ENCODE measurements at regions not wholly inside any gene's neighbourhood (a gene's known extent, or its start where the extent isn't known, plus 50 kb on each side); places are given as distances from the start of the nearest gene placed in this dataset.
A peak's percentile ranks its signal among the peaks of the same experiment; 100 is the strongest.

DNA sequence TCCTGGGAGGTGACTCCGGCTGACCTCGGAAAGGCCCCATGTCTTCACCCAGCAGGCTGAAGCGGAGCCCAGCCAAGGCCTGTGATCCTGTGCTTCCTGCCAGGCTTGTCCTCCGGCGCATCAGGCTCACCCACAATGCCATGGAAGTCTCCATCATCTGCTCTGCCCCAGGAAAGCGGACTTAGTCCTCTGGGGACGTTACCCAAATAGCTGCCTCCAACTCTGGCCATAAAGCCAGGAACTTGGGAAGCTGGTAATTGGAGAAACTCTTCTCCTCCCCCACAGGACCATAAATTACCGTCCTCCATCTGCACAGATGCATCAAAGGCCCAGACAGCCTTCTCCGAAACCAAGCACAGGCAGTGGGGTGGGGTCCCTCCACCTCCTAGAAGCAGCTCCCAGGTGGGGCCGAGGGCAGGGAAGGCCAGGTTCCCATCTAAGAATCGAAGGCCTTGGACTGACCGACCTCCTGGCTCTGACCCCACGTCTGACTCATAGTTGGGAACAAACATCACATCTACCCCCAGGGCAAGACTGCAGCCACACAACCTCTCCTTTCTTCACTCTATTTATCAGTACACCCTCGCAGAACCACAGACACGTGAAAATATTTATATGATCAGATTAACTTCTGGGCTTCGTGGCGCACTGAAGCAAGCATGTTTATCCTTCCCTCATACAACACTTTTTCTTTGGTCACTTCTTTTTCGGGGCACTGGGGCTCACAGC is 56.4 kb downstream of the PITPNM2 start (continued):
- TF ChIP-seq, protein P1, sequence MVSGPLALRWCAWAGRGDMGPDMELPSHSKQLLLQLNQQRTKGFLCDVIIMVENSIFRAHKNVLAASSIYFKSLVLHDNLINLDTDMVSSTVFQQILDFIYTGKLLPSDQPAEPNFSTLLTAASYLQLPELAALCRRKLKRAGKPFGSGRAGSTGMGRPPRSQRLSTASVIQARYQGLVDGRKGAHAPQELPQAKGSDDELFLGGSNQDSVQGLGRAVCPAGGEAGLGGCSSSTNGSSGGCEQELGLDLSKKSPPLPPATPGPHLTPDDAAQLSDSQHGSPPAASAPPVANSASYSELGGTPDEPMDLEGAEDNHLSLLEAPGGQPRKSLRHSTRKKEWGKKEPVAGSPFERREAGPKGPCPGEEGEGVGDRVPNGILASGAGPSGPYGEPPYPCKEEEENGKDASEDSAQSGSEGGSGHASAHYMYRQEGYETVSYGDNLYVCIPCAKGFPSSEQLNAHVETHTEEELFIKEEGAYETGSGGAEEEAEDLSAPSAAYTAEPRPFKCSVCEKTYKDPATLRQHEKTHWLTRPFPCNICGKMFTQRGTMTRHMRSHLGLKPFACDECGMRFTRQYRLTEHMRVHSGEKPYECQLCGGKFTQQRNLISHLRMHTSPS (CRISPR knock-in tag; IDR thresholded peaks at IDR 0.05; ENCODE audit: low read depth), result no peak
- no peak for TF ChIP-seq PRDM4 (CRISPR knock-in tag; IDR thresholded peaks at IDR 0.05; ENCODE audit: borderline replicate concordance)
- TF ChIP-seq RCOR2 (CRISPR knock-in tag; IDR thresholded peaks at IDR 0.05), result 0 out of 2 replicates have a peak, but pooled peaks have one; percentile 32
- no peak for TF ChIP-seq ZNF619 (CRISPR knock-in tag; IDR thresholded peaks at IDR 0.05)
- TF ChIP-seq, protein P2, sequence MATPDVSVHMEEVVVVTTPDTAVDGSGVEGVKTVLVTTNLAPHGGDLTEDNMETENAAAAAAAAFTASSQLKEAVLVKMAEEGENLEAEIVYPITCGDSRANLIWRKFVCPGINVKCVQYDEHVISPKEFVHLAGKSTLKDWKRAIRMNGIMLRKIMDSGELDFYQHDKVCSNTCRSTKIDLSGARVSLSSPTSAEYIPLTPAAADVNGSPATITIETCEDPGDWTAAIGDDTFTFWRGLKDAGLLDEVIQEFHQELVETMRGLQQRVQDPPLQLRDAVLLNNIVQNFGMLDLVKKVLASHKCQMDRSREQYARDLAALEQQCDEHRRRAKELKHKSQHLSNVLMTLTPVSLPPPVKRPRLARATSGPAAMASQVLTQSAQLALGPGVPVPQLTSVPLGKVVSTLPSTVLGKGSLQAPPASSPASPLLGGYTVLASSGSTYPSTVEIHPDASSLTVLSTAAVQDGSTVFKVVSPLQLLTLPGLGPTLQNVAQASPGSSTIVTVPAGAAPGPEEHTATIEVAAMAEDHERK (CRISPR knock-in tag; IDR thresholded peaks at IDR 0.05; ENCODE audit: low read depth), result 0 out of 2 replicates have a peak, but pooled peaks have one; percentile 14
- TF ChIP-seq, protein P3, sequence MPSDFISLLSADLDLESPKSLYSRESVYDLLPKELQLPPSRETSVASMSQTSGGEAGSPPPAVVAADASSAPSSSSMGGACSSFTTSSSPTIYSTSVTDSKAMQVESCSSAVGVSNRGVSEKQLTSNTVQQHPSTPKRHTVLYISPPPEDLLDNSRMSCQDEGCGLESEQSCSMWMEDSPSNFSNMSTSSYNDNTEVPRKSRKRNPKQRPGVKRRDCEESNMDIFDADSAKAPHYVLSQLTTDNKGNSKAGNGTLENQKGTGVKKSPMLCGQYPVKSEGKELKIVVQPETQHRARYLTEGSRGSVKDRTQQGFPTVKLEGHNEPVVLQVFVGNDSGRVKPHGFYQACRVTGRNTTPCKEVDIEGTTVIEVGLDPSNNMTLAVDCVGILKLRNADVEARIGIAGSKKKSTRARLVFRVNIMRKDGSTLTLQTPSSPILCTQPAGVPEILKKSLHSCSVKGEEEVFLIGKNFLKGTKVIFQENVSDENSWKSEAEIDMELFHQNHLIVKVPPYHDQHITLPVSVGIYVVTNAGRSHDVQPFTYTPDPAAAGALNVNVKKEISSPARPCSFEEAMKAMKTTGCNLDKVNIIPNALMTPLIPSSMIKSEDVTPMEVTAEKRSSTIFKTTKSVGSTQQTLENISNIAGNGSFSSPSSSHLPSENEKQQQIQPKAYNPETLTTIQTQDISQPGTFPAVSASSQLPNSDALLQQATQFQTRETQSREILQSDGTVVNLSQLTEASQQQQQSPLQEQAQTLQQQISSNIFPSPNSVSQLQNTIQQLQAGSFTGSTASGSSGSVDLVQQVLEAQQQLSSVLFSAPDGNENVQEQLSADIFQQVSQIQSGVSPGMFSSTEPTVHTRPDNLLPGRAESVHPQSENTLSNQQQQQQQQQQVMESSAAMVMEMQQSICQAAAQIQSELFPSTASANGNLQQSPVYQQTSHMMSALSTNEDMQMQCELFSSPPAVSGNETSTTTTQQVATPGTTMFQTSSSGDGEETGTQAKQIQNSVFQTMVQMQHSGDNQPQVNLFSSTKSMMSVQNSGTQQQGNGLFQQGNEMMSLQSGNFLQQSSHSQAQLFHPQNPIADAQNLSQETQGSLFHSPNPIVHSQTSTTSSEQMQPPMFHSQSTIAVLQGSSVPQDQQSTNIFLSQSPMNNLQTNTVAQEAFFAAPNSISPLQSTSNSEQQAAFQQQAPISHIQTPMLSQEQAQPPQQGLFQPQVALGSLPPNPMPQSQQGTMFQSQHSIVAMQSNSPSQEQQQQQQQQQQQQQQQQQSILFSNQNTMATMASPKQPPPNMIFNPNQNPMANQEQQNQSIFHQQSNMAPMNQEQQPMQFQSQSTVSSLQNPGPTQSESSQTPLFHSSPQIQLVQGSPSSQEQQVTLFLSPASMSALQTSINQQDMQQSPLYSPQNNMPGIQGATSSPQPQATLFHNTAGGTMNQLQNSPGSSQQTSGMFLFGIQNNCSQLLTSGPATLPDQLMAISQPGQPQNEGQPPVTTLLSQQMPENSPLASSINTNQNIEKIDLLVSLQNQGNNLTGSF (CRISPR knock-in tag; IDR thresholded peaks at IDR 0.05), result no peak
- no peak for TF ChIP-seq ZNF282 (IDR thresholded peaks at IDR 0.05; ENCODE audit: partially characterized antibody)
- no peak for TF ChIP-seq ZNF772 (CRISPR knock-in tag; IDR thresholded peaks at IDR 0.05)
- no peak for TF ChIP-seq JDP2 (CRISPR knock-in tag; IDR thresholded peaks at IDR 0.05; ENCODE audit: borderline replicate concordance)
- TF ChIP-seq MXI1 (IDR thresholded peaks at IDR 0.05; ENCODE audit: borderline replicate concordance, low read depth, low read length), result peak; percentile 43; the same call in 1 of the 3 replicates
- peak; percentile 54; the same call in 1 of the 2 replicates for TF ChIP-seq HMG20A (CRISPR knock-in tag; IDR thresholded peaks at IDR 0.05; ENCODE audit: borderline replicate concordance)
- no peak for TF ChIP-seq ZNF556 (CRISPR knock-in tag; IDR thresholded peaks at IDR 0.05; ENCODE audit: borderline replicate concordance)
- no peak for TF ChIP-seq ZNF251 (CRISPR knock-in tag; IDR thresholded peaks at IDR 0.05)
- TF ChIP-seq JUN (CRISPR knock-in tag; IDR thresholded peaks at IDR 0.05), result peak; percentile 82
- TF ChIP-seq KAT2B (IDR thresholded peaks at IDR 0.05; ENCODE audit: borderline replicate concordance, low read depth, low read length), result no peak
- TF ChIP-seq ZSCAN21 (CRISPR knock-in tag; IDR thresholded peaks at IDR 0.05; ENCODE audit: borderline replicate concordance), result no peak
- no peak for TF ChIP-seq ZNF335 (CRISPR knock-in tag; IDR thresholded peaks at IDR 0.05)
- peak; percentile 57; the same call in 1 of the 2 replicates for TF ChIP-seq MIXL1 (CRISPR knock-in tag; IDR thresholded peaks at IDR 0.05)

All from HepG2 (cell line).